OCI-M1 (cell line): ENCODE measurements at regions not wholly inside any gene's neighbourhood (a gene's known extent, or its start where the extent isn't known, plus 50 kb on each side); places are given as distances from the start of the nearest gene placed in this dataset.
"Not testable (repeated sequence)": the region's sequence is repeated elsewhere in the genome, so short reads cannot be mapped to it uniquely, and the experiment has no call there.

ENCODE experiments used
- DNase-seq: peaks from one replicate; lab custom pipeline; 2025; lab: John Stamatoyannopoulos, UW

DNA sequence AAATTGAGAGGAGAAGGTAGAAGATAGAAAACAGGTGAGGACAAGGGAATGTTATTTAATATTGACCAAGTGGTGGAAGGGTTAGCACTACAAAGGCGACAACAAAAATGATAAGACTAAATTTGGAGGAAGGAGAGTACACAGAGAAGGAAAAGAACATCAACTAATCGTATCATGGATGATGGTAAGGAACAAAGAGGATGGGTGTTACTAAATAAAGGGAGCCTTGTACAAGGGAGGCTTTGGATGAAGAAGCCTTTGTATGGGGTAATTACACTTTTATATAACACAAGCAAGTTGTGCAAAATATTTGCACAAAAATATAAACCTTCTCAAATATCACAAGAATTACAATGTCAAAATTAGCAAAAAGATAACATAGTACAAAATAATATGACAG lies 125.7 kb downstream of the ZNF608 start:
- no peak for DNase-seq

GRCh38 chr5:124619121-124619520 lies 127.3 kb downstream of the ZNF608 start:
- DNase-seq: no peak

- DNase-seq: no peak
Measured at GRCh38 chr5:124617787-124618186, 128.7 kb downstream of the ZNF608 start.

DNA sequence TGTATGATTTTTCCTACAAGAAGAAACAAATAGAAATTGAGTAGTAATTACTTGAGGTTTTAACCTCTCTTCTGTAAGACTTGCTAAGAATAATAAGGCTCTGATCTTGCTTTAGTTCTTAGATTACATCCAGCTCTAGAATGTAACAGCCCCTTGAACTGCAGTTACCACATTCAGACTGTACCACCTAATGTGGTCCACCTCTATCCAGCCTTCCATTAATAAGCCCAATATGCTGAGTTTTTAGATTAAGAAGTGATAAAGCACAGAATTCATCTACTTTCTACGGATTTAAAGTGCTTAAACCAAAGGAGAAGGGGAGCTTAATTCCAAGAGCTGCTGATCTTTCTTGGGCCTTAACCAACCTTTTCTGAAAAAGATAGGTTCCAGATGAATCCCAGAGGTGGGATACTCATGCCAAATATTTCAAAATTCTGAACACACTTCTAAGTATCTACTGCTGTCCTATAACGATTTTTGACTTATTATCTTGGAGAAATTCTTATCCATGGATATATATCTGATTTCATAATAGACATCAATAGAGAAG lies 131.5 kb downstream of the ZNF608 start:
- no peak for DNase-seq

DNA sequence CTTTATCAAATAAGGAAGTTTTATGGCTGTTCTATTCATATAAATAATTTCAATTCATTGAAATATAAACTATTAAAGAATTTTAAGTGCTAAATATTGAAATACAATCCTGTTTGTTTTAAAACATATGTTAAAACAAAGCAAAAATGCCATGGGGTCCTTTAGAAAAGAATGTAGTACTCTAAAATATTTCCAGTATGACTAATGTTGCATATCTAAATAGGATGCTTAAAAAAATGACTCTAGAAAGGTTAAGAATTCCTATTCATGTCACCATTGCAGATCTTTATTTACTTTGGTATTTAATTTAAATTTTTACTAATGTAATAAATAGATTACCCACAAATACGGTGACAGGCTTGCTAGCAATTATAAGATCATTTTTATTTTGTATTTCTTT lies 132.3 kb downstream of the ZNF608 start:
- no peak for DNase-seq

DNA sequence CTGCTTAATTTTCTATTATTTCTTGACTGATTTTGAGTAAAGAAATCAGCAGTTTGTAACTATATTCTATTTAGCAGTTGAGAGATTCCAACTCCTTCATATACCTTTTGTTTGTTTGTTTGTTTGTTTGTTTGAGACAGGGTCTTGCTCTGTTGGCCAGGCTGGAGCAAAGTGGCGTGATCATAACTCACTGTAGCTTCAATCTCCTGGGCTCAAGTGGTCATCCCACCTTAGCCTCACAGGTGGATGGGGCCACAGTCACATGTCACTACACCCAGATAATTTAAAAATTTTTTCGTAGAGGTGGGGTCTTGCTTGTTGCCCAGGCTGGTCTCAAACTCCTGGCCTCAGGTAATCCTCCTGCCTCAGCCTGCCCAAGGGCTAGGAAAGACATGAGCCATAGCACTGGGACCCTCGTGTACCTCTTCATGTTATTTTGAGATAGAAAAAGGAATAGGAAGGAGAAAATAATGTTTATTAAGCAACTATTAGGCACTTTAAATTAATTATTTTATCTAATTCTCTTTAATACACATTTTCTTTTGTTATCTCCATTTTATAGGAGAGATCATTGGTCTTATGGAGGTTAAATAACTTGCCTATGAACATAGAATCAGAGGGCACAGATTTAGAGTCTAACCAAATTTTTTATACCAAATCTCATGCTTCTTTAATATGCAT lies 133.0 kb downstream of the ZNF608 start:
- no peak for DNase-seq

DNA sequence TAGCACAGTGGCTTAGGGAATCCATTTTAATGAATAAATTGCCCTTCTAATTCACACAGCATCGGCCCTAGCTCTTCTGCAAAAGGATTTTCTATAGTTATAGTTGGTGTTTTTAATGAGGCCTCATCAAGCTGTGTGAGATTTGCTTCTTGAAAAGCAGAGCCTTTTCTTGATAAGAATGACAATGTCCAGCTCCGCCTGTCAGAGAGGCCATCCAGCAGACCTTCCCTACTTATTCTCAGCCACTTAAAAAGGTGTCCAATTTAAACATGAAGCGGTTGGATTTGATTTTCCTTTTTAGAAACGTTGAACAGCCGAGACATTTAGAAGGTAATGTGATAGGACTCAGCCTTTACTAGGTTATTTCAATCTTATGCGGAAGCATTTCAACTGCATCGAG lies 134.4 kb downstream of the ZNF608 start:
- no peak for DNase-seq

DNA sequence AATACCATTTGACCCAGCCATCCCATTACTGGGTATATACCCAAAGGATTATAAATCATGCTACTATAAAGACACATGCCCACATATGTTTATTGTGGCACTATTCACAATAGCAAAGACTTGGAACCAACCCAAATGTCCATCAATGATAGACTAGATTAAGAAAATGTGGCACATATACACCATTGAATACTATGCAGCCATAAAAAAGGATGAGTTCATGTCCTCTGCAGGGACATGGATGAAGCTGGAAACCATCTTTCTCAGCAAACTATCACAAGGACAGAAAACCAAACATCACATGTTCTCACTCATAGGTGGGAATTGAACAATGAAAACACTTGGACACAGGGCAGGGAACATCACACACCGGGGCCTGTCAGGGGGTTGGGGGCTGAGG lies 135.2 kb downstream of the ZNF608 start:
- not testable (repeated sequence) for DNase-seq

DNA sequence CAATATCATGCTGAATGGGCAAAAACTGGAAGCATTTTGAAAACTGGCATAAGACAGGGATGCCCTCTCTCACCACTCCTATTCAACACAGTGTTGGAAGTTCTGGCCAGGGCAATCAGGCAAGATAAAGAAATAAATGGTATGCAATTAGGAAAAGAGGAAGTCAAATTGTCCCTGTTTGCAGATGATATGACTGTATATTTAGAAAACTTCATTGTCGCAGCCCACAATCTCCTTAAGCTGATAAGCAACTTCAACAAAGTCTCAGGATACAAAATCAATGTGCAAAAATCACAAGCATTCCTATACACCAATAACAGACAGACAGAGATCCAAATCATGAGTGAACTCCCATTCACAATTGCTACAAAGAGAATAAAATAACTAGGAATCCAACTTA lies 136.8 kb downstream of the ZNF608 start:
- peak; percentile 0 for DNase-seq

GRCh38 chr5:124606543-124606942 lies 139.9 kb downstream of the ZNF608 start:
- DNase-seq: no peak

GRCh38 chr5:124606093-124606492 lies 140.3 kb downstream of the ZNF608 start:
- DNase-seq: no peak

DNA sequence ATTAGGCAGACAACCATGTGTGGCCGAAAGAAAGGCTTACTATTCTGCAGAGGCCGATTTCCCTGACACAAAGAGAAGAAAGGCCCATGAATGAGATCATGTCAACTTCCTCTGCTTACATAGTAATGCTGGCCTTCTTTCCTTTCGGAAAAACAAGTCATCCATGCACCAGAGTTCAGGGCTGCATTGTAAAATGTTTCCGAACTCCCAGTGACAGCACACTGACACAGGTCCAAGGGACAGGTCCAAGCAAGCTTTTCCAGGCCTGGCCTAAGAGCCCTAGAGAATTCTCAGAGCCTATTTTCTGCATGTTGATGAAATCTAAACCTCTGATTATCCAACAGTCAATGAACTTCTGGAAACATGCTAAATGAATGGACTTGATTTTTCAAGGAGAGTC lies 140.9 kb downstream of the ZNF608 start:
- no peak for DNase-seq

DNA sequence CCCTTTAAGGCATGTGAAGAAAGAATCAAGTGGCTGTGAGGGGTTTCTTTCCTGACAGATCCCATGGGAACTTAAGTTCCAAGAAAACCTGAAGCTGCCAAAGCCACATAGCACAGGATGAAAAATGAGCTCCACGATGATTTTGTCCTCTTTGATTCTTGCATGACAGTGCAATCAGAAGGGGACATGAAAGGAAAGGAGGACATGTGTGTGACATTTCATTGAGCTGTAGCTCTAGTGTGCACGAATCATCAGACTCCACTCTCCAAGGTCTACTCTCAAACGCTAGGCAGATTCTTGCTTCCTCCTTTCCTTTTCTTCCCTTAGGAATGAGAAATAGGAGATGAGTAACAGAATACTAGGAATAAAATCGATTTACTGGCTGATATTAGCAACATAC lies 142.0 kb downstream of the ZNF608 start:
- no peak for DNase-seq

DNA sequence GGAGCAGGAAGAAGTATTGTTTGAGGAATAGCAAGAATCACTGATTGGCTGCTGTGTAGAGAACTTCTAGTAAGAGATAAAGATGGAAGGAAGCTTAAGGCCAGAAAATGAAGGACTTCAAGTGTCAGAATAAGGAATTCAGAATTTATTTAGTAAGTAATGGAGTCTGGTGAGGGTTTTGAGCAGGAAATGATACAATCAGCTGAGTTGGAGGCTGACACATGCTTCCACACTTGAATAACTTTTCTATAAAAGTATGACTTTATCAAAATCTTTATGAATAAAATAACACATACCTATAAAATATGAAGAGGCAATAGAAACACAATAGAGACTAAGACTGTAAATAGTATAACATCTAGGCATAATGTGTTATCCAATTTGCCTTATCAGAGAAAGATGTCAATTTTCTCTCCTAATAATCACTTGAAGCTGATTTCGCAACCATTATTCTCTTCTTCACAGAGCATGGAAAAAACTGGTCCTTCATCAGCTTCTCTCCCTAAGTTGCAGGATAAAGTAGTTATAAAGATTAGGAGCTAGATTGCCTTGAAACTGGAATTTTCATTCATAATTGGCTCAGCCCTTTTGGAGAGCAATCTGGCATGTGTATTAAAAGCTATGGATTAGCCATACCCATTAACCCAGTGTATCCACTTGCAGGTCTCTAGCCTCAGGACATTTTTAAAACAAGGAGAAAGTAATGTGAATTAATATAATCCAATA lies 143.4 kb downstream of the ZNF608 start:
- DNase-seq: no peak

DNA sequence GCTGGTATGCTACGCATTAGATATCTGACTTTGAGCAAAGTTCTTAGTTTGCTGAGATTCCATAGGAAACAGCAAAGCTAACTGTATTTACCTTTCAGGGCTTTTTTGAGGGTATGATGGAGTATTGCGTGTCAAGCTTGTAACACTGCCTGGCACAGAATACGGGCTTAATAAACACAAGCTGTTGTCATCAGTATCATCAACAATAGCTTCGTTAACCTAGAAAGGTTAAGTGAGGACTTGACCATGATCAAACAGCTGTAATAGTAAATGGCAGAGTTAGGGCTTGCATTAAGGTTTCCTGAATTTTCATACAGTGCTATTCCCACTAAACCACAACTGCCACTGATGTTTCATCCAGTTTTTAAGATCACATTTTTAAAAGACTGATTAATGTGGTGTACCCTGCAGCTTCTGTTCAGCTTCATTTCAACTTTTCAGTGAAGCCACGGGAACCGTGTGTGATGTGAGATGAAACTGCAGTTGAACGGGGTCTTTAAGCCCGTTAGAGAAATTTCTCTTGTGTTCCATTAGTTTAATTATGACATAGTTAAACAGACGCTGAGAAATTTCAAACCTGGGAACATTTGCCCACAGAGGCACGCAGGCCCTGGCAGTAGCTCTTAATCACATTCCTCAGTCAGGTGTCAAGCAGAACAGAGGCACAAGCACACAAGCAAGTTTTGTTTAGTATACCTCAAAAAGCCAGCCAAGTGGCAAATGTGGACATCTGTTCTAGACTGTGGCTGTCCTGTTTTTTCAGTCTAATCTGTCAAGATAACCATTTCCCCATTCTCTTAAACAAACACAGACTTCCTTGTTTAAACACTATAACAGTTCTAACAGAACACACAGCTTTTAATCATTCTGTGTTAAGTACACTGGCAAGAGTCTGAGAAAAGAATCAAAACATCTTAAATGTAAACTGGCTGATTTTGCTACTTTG lies 147.1 kb downstream of the ZNF608 start:
- no peak for DNase-seq

DNA sequence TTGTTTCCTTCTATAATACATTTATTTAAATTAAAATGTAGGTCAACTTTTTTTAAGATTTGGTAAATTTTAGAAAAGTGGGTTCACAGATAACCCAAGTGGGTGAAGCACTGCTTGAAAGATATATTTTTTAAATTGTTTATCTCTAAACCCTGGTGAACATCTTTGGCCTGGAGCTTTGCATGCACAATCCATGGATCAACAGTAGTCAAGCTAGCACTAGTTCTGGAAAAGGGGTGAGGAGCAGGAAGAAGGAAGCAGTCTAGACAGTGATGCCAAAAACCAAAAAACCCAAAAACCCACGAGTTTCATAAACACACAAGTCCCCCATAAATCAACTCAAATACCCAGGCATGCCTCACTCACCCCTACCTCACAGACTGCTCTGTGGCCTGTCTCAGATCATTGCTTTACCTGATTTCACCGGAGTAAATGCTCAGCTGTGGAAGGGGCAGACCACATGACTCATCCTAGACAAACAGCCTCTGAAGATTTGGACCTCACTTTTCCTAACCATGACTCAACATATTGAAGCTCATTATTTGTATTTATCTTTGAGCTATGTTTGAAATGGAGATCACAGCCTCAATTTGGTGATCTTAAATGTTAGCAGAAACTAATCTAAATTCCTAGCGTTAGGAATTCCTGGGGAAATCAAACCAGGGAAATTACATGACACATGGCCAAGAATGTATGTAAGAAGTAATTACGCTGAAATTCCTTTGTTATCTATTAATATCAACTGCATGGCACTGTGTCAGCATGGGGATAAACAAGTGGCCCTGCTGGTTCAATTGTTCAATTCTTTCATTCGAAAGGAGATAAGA lies 149.6 kb downstream of the ZNF608 start:
- DNase-seq: no peak

- no peak for DNase-seq
Measured at GRCh38 chr5:124593952-124594351, 152.5 kb downstream of the ZNF608 start.

- DNase-seq: no peak
Measured at GRCh38 chr5:124592891-124593290, 153.5 kb downstream of the ZNF608 start.

DNA sequence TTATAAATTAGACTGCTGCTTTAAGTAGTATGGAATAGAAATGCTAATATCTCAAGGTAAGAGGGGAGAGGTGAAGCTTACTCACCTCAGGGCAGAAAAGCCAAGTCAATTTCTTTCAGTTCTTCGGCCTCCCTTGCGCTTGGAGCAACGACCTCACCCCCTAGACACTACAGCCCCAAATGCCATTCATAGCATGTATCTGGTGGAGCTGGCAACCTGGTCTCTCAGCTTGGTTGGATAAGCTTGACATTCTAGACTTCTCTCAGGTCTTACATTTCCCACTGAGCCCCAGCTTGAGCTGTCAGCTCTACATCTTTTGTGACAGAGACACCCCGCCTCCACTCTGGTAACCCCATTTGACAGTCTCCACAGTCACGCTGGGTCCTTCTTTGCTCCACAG lies 154.9 kb downstream of the ZNF608 start:
- DNase-seq: no peak

DNA sequence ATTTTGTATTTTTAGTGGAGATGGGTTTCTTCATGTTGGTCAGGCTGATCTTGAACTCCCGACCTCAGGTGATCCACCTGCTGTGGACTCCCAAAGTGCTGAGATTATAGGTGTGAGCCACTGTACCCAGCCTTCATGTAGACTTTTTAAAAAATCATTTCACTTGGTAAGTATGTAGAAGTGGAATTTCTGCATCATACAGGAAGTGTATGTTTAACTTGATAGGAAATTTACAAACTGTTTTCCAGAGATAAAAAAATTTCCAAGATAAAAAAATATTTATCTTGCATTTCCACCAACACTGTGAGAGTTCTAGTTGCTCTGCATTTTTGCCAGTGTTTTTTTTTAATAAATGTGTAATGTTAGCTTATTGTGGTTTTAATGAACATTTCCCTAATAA lies 155.8 kb downstream of the ZNF608 start:
- DNase-seq: no peak

GRCh38 chr5:124587280-124587679 lies 159.2 kb downstream of the ZNF608 start:
- no peak for DNase-seq
